ENCODE measurements at regions not wholly inside any gene's neighbourhood (a gene's known extent, or its start where the extent isn't known, plus 50 kb on each side); places are given as distances from the start of the nearest gene placed in this dataset.

DNA sequence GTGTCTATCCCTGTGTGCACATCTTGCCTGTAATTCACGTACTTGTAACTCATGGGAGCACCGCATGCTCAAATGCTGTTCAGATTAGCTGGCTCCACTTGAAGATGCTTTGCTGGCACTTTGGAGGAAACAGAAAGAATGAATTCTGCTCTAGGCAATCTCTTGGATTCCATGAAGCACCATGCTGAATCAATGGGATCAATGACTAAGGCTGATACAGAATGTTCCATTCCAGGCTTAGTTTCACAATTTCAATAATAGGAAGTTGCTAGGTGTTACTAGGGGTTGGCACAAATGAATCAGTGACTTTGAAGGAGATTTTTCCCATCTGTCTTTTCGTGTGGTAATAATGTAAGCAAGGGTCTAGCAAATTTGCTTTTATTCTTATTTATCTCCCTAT is 328.8 kb downstream of the OSR1 start:
- Histone ChIP-seq H3K4me3 (replicated peaks; ENCODE audit: insufficient read depth, low read length) (no peak overlapping the region), H3K27ac (replicated peaks) (no peak overlapping the region), H3K27me3 (ENCODE audit: insufficient read depth, poor library complexity, severe bottlenecking) (no peaks in the 10 kb centered on the region)
- DNase-seq (ENCODE audit: low read depth in 1 of 2, low spot score in 1 of 2): no peak
- TF ChIP-seq, protein P1, sequence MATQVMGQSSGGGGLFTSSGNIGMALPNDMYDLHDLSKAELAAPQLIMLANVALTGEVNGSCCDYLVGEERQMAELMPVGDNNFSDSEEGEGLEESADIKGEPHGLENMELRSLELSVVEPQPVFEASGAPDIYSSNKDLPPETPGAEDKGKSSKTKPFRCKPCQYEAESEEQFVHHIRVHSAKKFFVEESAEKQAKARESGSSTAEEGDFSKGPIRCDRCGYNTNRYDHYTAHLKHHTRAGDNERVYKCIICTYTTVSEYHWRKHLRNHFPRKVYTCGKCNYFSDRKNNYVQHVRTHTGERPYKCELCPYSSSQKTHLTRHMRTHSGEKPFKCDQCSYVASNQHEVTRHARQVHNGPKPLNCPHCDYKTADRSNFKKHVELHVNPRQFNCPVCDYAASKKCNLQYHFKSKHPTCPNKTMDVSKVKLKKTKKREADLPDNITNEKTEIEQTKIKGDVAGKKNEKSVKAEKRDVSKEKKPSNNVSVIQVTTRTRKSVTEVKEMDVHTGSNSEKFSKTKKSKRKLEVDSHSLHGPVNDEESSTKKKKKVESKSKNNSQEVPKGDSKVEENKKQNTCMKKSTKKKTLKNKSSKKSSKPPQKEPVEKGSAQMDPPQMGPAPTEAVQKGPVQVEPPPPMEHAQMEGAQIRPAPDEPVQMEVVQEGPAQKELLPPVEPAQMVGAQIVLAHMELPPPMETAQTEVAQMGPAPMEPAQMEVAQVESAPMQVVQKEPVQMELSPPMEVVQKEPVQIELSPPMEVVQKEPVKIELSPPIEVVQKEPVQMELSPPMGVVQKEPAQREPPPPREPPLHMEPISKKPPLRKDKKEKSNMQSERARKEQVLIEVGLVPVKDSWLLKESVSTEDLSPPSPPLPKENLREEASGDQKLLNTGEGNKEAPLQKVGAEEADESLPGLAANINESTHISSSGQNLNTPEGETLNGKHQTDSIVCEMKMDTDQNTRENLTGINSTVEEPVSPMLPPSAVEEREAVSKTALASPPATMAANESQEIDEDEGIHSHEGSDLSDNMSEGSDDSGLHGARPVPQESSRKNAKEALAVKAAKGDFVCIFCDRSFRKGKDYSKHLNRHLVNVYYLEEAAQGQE (IDR thresholded peaks at IDR 0.05; ENCODE audit: insufficient replicate concordance, low read depth): no peak
- TF ChIP-seq, protein P2, sequence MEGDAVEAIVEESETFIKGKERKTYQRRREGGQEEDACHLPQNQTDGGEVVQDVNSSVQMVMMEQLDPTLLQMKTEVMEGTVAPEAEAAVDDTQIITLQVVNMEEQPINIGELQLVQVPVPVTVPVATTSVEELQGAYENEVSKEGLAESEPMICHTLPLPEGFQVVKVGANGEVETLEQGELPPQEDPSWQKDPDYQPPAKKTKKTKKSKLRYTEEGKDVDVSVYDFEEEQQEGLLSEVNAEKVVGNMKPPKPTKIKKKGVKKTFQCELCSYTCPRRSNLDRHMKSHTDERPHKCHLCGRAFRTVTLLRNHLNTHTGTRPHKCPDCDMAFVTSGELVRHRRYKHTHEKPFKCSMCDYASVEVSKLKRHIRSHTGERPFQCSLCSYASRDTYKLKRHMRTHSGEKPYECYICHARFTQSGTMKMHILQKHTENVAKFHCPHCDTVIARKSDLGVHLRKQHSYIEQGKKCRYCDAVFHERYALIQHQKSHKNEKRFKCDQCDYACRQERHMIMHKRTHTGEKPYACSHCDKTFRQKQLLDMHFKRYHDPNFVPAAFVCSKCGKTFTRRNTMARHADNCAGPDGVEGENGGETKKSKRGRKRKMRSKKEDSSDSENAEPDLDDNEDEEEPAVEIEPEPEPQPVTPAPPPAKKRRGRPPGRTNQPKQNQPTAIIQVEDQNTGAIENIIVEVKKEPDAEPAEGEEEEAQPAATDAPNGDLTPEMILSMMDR (IDR thresholded peaks at IDR 0.05; ENCODE audit: insufficient read depth, low read length): no peak
- TF ChIP-seq GABPA (IDR thresholded peaks at IDR 0.05; ENCODE audit: low read depth): no peak
- TF ChIP-seq POLR2AphosphoS5 (IDR thresholded peaks at IDR 0.05; ENCODE audit: low read depth): no peak
- TF ChIP-seq SPI1 (IDR thresholded peaks at IDR 0.05; ENCODE audit: borderline replicate concordance, low read depth): no peak

DNA sequence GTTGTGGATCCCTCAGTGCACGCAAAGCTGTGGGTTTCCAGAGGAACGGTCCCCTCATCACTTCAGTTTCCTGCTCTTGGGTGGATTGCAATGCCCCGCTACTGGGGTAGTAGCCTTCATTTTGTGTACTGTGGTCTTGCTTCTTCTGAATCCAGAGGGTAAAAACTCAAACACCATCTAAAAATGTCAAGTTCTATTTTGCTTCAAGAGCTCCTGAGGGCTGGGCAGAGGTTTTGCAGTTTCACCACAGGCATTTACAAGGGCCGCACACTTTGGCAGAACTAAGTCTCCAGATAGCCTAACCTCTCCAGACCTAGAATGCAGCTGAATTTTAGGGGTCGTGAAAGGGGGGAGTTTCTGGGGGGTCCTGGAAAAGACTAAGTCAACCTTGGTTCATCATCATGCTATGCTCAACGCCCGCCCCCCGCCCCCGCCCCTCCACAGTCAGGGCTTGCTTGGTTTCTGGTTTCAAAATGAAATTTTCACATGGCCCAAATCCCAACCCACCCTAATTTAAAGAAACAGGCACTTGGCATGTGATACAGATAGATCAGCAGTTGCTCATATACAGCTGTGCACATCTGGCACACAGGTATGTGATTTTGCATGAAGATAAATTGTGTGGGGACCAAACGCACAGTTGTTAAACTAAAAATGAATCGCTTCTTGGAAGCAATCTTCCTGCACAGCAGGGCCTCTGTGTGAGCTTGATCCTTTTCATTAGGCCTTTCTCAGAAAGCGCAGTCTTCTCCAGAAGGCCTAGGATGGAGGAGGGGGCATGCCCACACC is 329.6 kb downstream of the OSR1 start:
- no peak for TF ChIP-seq POLR2AphosphoS5 (IDR thresholded peaks at IDR 0.05; ENCODE audit: low read depth)
- TF ChIP-seq, protein P2 (IDR thresholded peaks at IDR 0.05; ENCODE audit: insufficient read depth, low read length): no peak
- TF ChIP-seq GABPA (IDR thresholded peaks at IDR 0.05; ENCODE audit: low read depth): no peak
- TF ChIP-seq SPI1 (IDR thresholded peaks at IDR 0.05; ENCODE audit: borderline replicate concordance, low read depth): no peak
- TF ChIP-seq, protein P1 (IDR thresholded peaks at IDR 0.05; ENCODE audit: insufficient replicate concordance, low read depth): no peak
- no peak overlapping the region for H3K27ac ChIP-seq (replicated peaks)

DNA sequence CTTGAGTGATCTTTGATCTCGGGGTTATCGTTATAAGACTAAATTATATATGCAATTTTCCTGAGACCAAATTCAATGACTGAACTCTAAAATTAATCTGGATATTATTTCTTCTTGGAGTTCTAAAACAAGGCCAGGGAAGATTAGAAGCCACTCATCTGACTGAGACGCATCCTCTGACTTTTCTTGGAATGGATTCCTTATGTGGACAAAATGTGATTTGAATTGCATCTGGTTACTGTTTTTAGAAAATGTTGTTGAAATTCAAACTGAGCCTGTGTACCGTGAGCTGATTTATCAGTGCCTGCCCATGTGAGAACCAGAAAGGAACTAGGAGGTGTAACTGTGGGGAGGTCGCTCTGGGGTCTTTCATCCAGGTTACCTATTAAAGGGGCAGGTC is 330.8 kb downstream of the OSR1 start:
- no peak for DNase-seq (ENCODE audit: low read depth in 1 of 2, low spot score in 1 of 2)
- Histone ChIP-seq H3K4me3 (replicated peaks; ENCODE audit: insufficient read depth, low read length) (no peak overlapping the region), H3K27ac (replicated peaks) (no peak overlapping the region), H3K27me3 (ENCODE audit: insufficient read depth, poor library complexity, severe bottlenecking) (no peaks in the 10 kb centered on the region)
- TF ChIP-seq SPI1 (IDR thresholded peaks at IDR 0.05; ENCODE audit: borderline replicate concordance, low read depth): no peak
- TF ChIP-seq, protein P2 (IDR thresholded peaks at IDR 0.05; ENCODE audit: insufficient read depth, low read length): no peak

More for the DNA sequence above, 329.6 kb downstream of the OSR1 start:
- no peak for DNase-seq (ENCODE audit: low read depth in 1 of 2, low spot score in 1 of 2)
- Histone ChIP-seq H3K27me3 (ENCODE audit: insufficient read depth, poor library complexity, severe bottlenecking) (no peaks in the 10 kb centered on the region), H3K4me3 (replicated peaks; ENCODE audit: insufficient read depth, low read length) (no peak overlapping the region)

DNA sequence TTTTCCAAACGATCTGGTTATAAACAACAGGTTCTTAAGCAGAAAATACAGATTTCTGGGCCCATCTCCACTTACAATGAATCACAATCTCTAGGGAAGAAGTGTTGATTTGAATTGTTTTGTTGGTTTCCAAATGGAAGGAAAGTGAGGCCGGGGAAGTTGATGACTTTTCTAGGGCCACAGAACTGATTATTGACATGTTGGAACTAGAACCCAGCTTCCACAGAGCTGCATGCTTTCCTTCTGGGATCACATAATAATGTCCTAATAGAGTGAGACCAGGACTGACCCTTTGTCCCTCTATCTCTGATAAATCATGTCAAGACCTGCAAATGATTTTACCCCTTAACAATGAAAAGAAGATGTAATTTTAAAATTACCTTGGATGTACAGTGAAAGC is 332.2 kb downstream of the OSR1 start:
- H3K4me3 ChIP-seq (replicated peaks; ENCODE audit: insufficient read depth, low read length): no peak overlapping the region
- no peak overlapping the region for H3K27ac ChIP-seq (replicated peaks)
- TF ChIP-seq SPI1 (IDR thresholded peaks at IDR 0.05; ENCODE audit: borderline replicate concordance, low read depth) (no peak), GABPA (IDR thresholded peaks at IDR 0.05; ENCODE audit: low read depth) (no peak), POLR2AphosphoS5 (IDR thresholded peaks at IDR 0.05; ENCODE audit: low read depth) (no peak)
- TF ChIP-seq, protein P1 (IDR thresholded peaks at IDR 0.05; ENCODE audit: insufficient replicate concordance, low read depth): no peak
- TF ChIP-seq, protein P2 (IDR thresholded peaks at IDR 0.05; ENCODE audit: insufficient read depth, low read length): no peak
- DNase-seq (ENCODE audit: low read depth in 1 of 2, low spot score in 1 of 2): no peak
- no peaks in the 10 kb centered on the region for H3K27me3 ChIP-seq (ENCODE audit: insufficient read depth, poor library complexity, severe bottlenecking)
